CD14-positive monocyte (primary cell): ENCODE measurements at regions not wholly inside any gene's neighbourhood (a gene's known extent, or its start where the extent isn't known, plus 50 kb on each side); places are given as distances from the start of the nearest gene placed in this dataset.

ENCODE experiments used
- DNase-seq, 3 donors: peaks; one replicate each; pipeline ENCODE4 v3.0.0-alpha.2; 2011 to 2022
- H2AFZ ChIP-seq: 2 replicates; pipeline ENCODE4 v1.6.0; 2012; ENCODE audit warnings: mild to moderate bottlenecking, low read depth, low read length, inconsistent platforms; ENCODE audit not compliant: insufficient read depth, poor library complexity, severe bottlenecking
- H3K27ac ChIP-seq, 2 donors: 1 replicate in 1 of 2; 2 replicates in 1 of 2; pipeline ENCODE4 v1.5.1; 2012 to 2013; ENCODE audit warnings: low read length in 2 of 2, control low read depth in 1 of 2, inconsistent platforms in 1 of 2, low read depth in 1 of 2, mild to moderate bottlenecking in 1 of 2
- H3K27me3 ChIP-seq, 2 donors: one replicate each; pipeline versions ENCODE4 v1.6.0 to v1.6.1; 2011 to 2013; ENCODE audit warnings: low read length in 2 of 2; ENCODE audit not compliant: control insufficient read depth in 2 of 2, insufficient read depth in 2 of 2
- H3K36me3 ChIP-seq, 2 donors: replicated peaks in 1 of 2; 1 replicate in 1 of 2; 2 replicates in 1 of 2; pipeline versions ENCODE4 v1.5.1 to v1.6.1; 2012 to 2013; ENCODE audit warnings: low read length in 2 of 2, control low read depth in 1 of 2, inconsistent platforms in 1 of 2, mild to moderate bottlenecking in 1 of 2; ENCODE audit not compliant: insufficient read depth in 2 of 2, control insufficient read depth in 1 of 2
- H3K4me1 ChIP-seq, 2 donors: 1 replicate in 1 of 2; 2 replicates in 1 of 2; pipeline versions ENCODE4 v1.5.1 to v1.6.1; 2012 to 2013; ENCODE audit warnings: low read length in 2 of 2, control low read depth in 1 of 2, inconsistent platforms in 1 of 2, mild to moderate bottlenecking in 1 of 2, moderate library complexity in 1 of 2; ENCODE audit not compliant: insufficient read depth in 2 of 2, control insufficient read depth in 1 of 2
- H3K4me2 ChIP-seq: replicated peaks from 2 replicates; pipeline ENCODE3; 2012; ENCODE audit warnings: low read length, moderate library complexity, mild to moderate bottlenecking; ENCODE audit not compliant: poor library complexity, severe bottlenecking; ENCODE audit errors: extremely low read depth
- H3K4me3 ChIP-seq, 3 experiments: fragments of 200-600 bp in 1 of 3; sonication (generic) in 1 of 3; replicated peaks in 1 of 3; 1 replicate in 2 of 3; 2 replicates in 1 of 3; pipeline ENCODE4 v1.5.1; 2011 to 2013; ENCODE audit warnings: low read length in 3 of 3, mild to moderate bottlenecking in 3 of 3, control low read depth in 2 of 3, low read depth in 2 of 3, inconsistent platforms in 1 of 3, moderate library complexity in 1 of 3
- H3K79me2 ChIP-seq: 2 replicates; pipeline ENCODE4 v1.6.0; 2012; ENCODE audit warnings: mild to moderate bottlenecking, control low read depth, inconsistent platforms, low read length, moderate library complexity; ENCODE audit not compliant: insufficient read depth
- H3K9ac ChIP-seq: 2 replicates; pipeline ENCODE4 v1.6.0; 2017; ENCODE audit warnings: low read length, mild to moderate bottlenecking; ENCODE audit not compliant: insufficient read depth, poor library complexity, severe bottlenecking
- H3K9me3 ChIP-seq, 2 donors: replicated peaks in 1 of 2; 1 replicate in 1 of 2; 2 replicates in 1 of 2; pipeline versions ENCODE4 v1.5.1 to v1.6.1; 2012 to 2013; ENCODE audit warnings: low read length in 2 of 2, control low read depth in 1 of 2; ENCODE audit not compliant: control insufficient read depth in 1 of 2, insufficient read depth in 1 of 2
- H4K20me1 ChIP-seq: 2 replicates; pipeline ENCODE4 v1.6.0; 2012; ENCODE audit warnings: mild to moderate bottlenecking, low read length, control low read depth, moderate library complexity; ENCODE audit not compliant: insufficient read depth
- H3K27ac Mint-ChIP-seq, 7 donors: one replicate each; pipeline ENCODE4 v1.8.0; 2020; ENCODE audit warnings: mild to moderate bottlenecking in 7 of 7, mixed read lengths in 7 of 7, moderate library complexity in 6 of 7, inconsistent platforms in 2 of 7
- H3K27me3 Mint-ChIP-seq, 3 donors: one replicate each; pipeline ENCODE4 v1.8.0; 2021 to 2022; ENCODE audit warnings: low read depth in 3 of 3, mild to moderate bottlenecking in 3 of 3, mixed read lengths in 3 of 3, moderate library complexity in 3 of 3, inconsistent platforms in 1 of 3
- H3K36me3 Mint-ChIP-seq, 2 donors: one replicate each; pipeline ENCODE4 v1.8.0; 2020; ENCODE audit warnings: mixed read lengths in 2 of 2, inconsistent platforms in 1 of 2, mild to moderate bottlenecking in 1 of 2
- H3K4me1 Mint-ChIP-seq: one replicate; pipeline ENCODE4 v1.8.0; 2020; ENCODE audit warnings: mild to moderate bottlenecking, mixed read lengths
- H3K4me3 Mint-ChIP-seq, 2 donors: one replicate each; pipeline ENCODE4 v1.8.0; 2020; ENCODE audit warnings: mild to moderate bottlenecking in 2 of 2, mixed read lengths in 2 of 2, moderate library complexity in 1 of 2
- H3K9me3 Mint-ChIP-seq, 7 donors: one replicate each; pipeline ENCODE4 v1.8.0; 2020 to 2022; ENCODE audit warnings: mixed read lengths in 7 of 7, mild to moderate bottlenecking in 6 of 7, moderate library complexity in 6 of 7, inconsistent platforms in 2 of 7
- CTCF ChIP-seq: fragments of 200-600 bp; IDR thresholded peaks from one replicate; pipeline ENCODE4 v1.8.0; 2022; ENCODE audit warnings: antibody characterized with exemption, mild to moderate bottlenecking
- WGBS: methylation state at CpG from one replicate; pipeline ENCODE4 v1.1.5; 2013; ENCODE audit warnings: missing lambda C conversion rate; ENCODE audit not compliant: insufficient coverage; 5-methylcytosine and 5-hydroxymethylcytosine counted together
- intact Hi-C, 2 donors: fragments of 100-400 bp; cut with micrococcal nuclease; formaldehyde crosslinking; loops; one replicate each; pipeline versions ENCODE4 v1.15.0 to v1.15.1; 2023

GRCh38 chr5:116661419-116661818 lies 86.8 kb upstream of the SEMA6A start:
- Histone ChIP-seq H2AFZ (no peak overlapping the region), H4K20me1 (no peaks in the 10 kb centered on the region), H3K27ac (no peak overlapping the region), H3K9me3 (peaks cover 12 to 21% of the 10 kb centered on the region in 2 donors), H3K4me1 (no peaks in the 10 kb centered on the region), H3K79me2 (no peaks in the 10 kb centered on the region), H3K36me3 (no peaks in the 10 kb centered on the region), H3K4me3 (no peak overlapping the region), H3K9ac (no peak overlapping the region), H3K4me2 (no peak overlapping the region), H3K27me3 (no peaks in the 10 kb centered on the region)
- no peak for DNase-seq
- Mint-ChIP-seq H3K36me3 (no peaks in the 10 kb centered on the region), H3K27me3 (peaks cover 0 to 3% (median 0%) of the 10 kb centered on the region in 3 donors), H3K4me3 (no peak overlapping the region), H3K27ac (peak overlapping the region in 1 of 7 donors; percentile 32), H3K4me1 (no peaks in the 10 kb centered on the region), H3K9me3 (peaks cover 5 to 24% (median 15%) of the 10 kb centered on the region in 7 donors)
- intact Hi-C loops = no loop called here
- TF ChIP-seq CTCF = no peak
- WGBS = 96% methylated on average over 2 of the region's 4 CpGs

GRCh38 chr5:116660929-116661328 lies 86.3 kb upstream of the SEMA6A start:
- no peak overlapping the region for H2AFZ ChIP-seq
- no peaks in the 10 kb centered on the region for H3K36me3 ChIP-seq
- TF ChIP-seq CTCF = no peak
- H3K4me1 ChIP-seq = no peaks in the 10 kb centered on the region
- intact Hi-C loops = no loop called here
- no peak overlapping the region for H3K4me3 ChIP-seq
- no peaks in the 10 kb centered on the region for H3K79me2 ChIP-seq
- H3K4me2 ChIP-seq = no peak overlapping the region
- no peaks in the 10 kb centered on the region for H3K27me3 ChIP-seq
- DNase-seq = no peak
- H3K9ac ChIP-seq = no peak overlapping the region
- H3K9me3 Mint-ChIP-seq = peaks cover 5 to 23% (median 15%) of the 10 kb centered on the region in 7 donors
- no peaks in the 10 kb centered on the region for H4K20me1 ChIP-seq
- no peaks in the 10 kb centered on the region for H3K36me3 Mint-ChIP-seq
- no peak overlapping the region for H3K4me3 Mint-ChIP-seq
- H3K4me1 Mint-ChIP-seq = no peaks in the 10 kb centered on the region
- peaks cover 12 to 21% of the 10 kb centered on the region in 2 donors for H3K9me3 ChIP-seq
- peaks cover 0 to 3% (median 0%) of the 10 kb centered on the region in 3 donors for H3K27me3 Mint-ChIP-seq
- no peak overlapping the region for H3K27ac Mint-ChIP-seq
- WGBS = 84% methylated on average over 4 of the region's 5 CpGs
- H3K27ac ChIP-seq = no peak overlapping the region
